ENCODE measurements at regions not wholly inside any gene's neighbourhood (a gene's known extent, or its start where the extent isn't known, plus 50 kb on each side); places are given as distances from the start of the nearest gene placed in this dataset.

GRCh38 chr13:66071029-66071428 lies 1159.1 kb downstream of the PCDH9 start:
- DNase-seq (ENCODE audit: low spot score), result no peak

- no peak for DNase-seq (ENCODE audit: low spot score)
These were observed 1160.6 kb downstream of the PCDH9 start for GRCh38 chr13:66069570-66069969.

GRCh38 chr13:66068683-66069082 lies 1161.5 kb downstream of the PCDH9 start:
- no peak for DNase-seq (ENCODE audit: low spot score)

- no peak for DNase-seq (ENCODE audit: low spot score)
These were observed 1181.2 kb downstream of the PCDH9 start for GRCh38 chr13:66048888-66049287.

GRCh38 chr13:66040506-66040905 lies 1189.6 kb downstream of the PCDH9 start:
- no peak for DNase-seq (ENCODE audit: low spot score)

- DNase-seq (ENCODE audit: low spot score), result no peak
These were observed 1193.0 kb downstream of the PCDH9 start for GRCh38 chr13:66037096-66037495.

- DNase-seq (ENCODE audit: low spot score), result no peak
These were observed 1193.5 kb downstream of the PCDH9 start for GRCh38 chr13:66036636-66037035.

GRCh38 chr13:66036024-66036614 lies 1194.0 kb downstream of the PCDH9 start:
- peak; percentile 7 for DNase-seq (ENCODE audit: low spot score)

GRCh38 chr13:66033924-66034323 lies 1196.2 kb downstream of the PCDH9 start:
- DNase-seq (ENCODE audit: low spot score), result peak; percentile 8

GRCh38 chr13:66021846-66022245 lies 1208.3 kb downstream of the PCDH9 start:
- no peak for DNase-seq (ENCODE audit: low spot score)

GRCh38 chr13:66014771-66015170 lies 1215.4 kb downstream of the PCDH9 start:
- DNase-seq (ENCODE audit: low spot score), result no peak

- DNase-seq (ENCODE audit: low spot score), result no peak
These were observed 1220.9 kb downstream of the PCDH9 start for GRCh38 chr13:66009241-66009640.

- no peak for DNase-seq (ENCODE audit: low spot score)
These were observed 1226.6 kb downstream of the PCDH9 start for GRCh38 chr13:66003558-66003957.

- no peak for DNase-seq (ENCODE audit: low spot score)
These were observed 1229.0 kb downstream of the PCDH9 start for GRCh38 chr13:66001140-66001539.

GRCh38 chr13:65999411-65999810 lies 1230.7 kb downstream of the PCDH9 start:
- DNase-seq (ENCODE audit: low spot score), result no peak

GRCh38 chr13:65990684-65991083 lies 1239.5 kb downstream of the PCDH9 start:
- peak; percentile 10 for DNase-seq (ENCODE audit: low spot score)

GRCh38 chr13:65985612-65986011 lies 1244.5 kb downstream of the PCDH9 start:
- DNase-seq (ENCODE audit: low spot score), result no peak

GRCh38 chr13:65977525-65977924 lies 1252.6 kb downstream of the PCDH9 start:
- DNase-seq (ENCODE audit: low spot score), result no peak

- no peak for DNase-seq (ENCODE audit: low spot score)
These were observed 1258.6 kb downstream of the PCDH9 start for GRCh38 chr13:65971541-65971940.

- DNase-seq (ENCODE audit: low spot score), result peak; percentile 47
These were observed 1263.1 kb downstream of the PCDH9 start for GRCh38 chr13:65966991-65967451.

GRCh38 chr13:65965501-65965900 lies 1264.6 kb downstream of the PCDH9 start:
- DNase-seq (ENCODE audit: low spot score), result no peak

- DNase-seq (ENCODE audit: low spot score), result no peak
These were observed 1265.5 kb downstream of the PCDH9 start for GRCh38 chr13:65964672-65965071.

GRCh38 chr13:65959305-65959704 lies 1270.8 kb downstream of the PCDH9 start:
- no peak for DNase-seq (ENCODE audit: low spot score)

GRCh38 chr13:65946387-65946786 lies 1283.7 kb downstream of the PCDH9 start:
- DNase-seq (ENCODE audit: low spot score), result no peak
